Cardiac muscle cell (in vitro differentiated cells and primary cell): ENCODE measurements at regions not wholly inside any gene's neighbourhood (a gene's known extent, or its start where the extent isn't known, plus 50 kb on each side); places are given as distances from the start of the nearest gene placed in this dataset.

Experiments
- DNase-seq, 2 donors: peaks; one replicate each; pipeline versions ENCODE4 v3.0.0 to v3.0.0-alpha.2; 2010 to 2017; ENCODE audit warnings: low read depth in 1 of 2, low spot score in 1 of 2
- H3K27ac ChIP-seq: fragments of 200-600 bp; sonication (generic); 2 replicates; pipeline ENCODE4 v1.5.1; 2016
- H3K27me3 ChIP-seq: fragments of 200-600 bp; sonication (generic); 2 replicates; pipeline ENCODE4 v1.6.0; 2016; ENCODE audit warnings: control low read depth
- H3K36me3 ChIP-seq: fragments of 200-600 bp; sonication (generic); 2 replicates; pipeline ENCODE4 v1.5.1; 2016; ENCODE audit warnings: control low read depth
- H3K4me1 ChIP-seq: fragments of 200-600 bp; sonication (generic); 2 replicates; pipeline ENCODE4 v1.8.1; 2017; ENCODE audit warnings: low read depth, mild to moderate bottlenecking, mixed run types
- H3K4me3 ChIP-seq: fragments of 200-600 bp; sonication (generic); 2 replicates; pipeline ENCODE4 v1.5.1; 2016; ENCODE audit warnings: mild to moderate bottlenecking
- H3K9me3 ChIP-seq: fragments of 200-600 bp; sonication (generic); 2 replicates; pipeline ENCODE4 v1.5.1; 2017; ENCODE audit warnings: low read depth, mild to moderate bottlenecking, control low read depth
- CTCF ChIP-seq: IDR thresholded peaks from 2 replicates; pipeline ENCODE4 v1.5.1; 2012; ENCODE audit warnings: low read depth, mild to moderate bottlenecking, low read length

- H3K4me1 ChIP-seq = no peaks in the 10 kb centered on the region
- no peak for DNase-seq
- no peak overlapping the region for H3K4me3 ChIP-seq
- H3K27me3 ChIP-seq = no peaks in the 10 kb centered on the region
- H3K9me3 ChIP-seq = no peaks in the 10 kb centered on the region
- TF ChIP-seq CTCF = no peak
- no peaks in the 10 kb centered on the region for H3K36me3 ChIP-seq
- H3K27ac ChIP-seq = no peak overlapping the region
These were observed 182.3 kb downstream of the THBS2 start for GRCh38 chr6:169071394-169071793.

DNA sequence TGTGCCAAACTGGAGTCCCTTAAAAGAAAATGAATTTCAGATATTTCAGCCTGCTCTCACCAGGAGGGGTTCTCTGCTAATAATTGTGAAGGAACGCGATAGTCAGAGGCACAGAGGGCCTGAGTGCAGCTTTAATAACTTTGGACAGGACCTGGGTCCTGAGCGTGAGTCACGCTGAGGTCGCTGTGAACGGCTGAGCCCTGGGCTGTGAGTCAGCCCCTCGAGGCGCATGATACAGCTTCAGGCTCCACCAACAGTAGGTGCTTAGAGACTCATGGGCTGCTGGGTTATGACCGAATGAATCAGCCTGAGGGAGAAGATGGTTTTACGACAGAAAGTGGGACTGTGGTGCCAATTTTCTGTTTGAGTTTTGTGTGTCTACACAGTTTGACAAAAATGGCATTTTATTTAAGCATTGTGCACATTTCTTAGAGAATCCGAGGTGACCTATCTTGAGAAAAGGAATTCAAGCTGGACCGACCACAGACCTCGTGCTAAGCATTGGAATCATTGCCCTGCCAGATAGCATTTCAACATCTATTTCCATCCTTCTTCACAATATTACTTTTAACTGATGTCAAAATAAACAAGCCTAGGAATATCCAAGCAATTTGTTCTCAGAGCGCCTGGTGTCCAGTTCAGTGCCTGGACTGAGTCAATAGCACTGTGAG lies 183.0 kb downstream of the THBS2 start:
- Histone ChIP-seq H3K9me3 (no peaks in the 10 kb centered on the region), H3K36me3 (no peaks in the 10 kb centered on the region), H3K4me1 (no peaks in the 10 kb centered on the region), H3K27me3 (no peaks in the 10 kb centered on the region), H3K27ac (no peak overlapping the region), H3K4me3 (no peak overlapping the region)
- peak in 1 of 2 donors; percentile 98 for DNase-seq
- TF ChIP-seq CTCF = peak; percentile 11

DNA sequence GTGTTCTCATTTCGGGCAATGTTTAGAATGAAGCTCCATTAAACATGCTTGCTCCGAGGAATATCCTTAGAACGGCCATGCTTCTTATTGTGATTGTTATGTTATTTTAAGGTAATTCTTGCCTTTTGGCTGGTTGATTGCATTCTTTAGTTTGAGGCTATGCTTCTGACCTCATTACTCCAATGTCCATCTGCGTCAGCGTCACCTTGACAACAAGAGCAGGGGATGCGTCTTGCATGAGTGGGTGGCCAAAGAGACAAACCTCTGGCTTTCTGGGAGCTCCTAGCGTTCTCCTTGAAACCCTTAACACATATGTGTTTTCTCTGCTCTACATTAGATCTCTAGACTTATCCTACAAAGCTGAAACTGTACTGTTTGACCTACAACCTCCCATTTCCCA lies 184.3 kb downstream of the THBS2 start:
- Histone ChIP-seq H3K4me1 (no peaks in the 10 kb centered on the region), H3K9me3 (no peaks in the 10 kb centered on the region), H3K4me3 (no peak overlapping the region), H3K36me3 (no peaks in the 10 kb centered on the region), H3K27me3 (no peaks in the 10 kb centered on the region), H3K27ac (no peak overlapping the region)
- TF ChIP-seq CTCF = no peak
- DNase-seq = no peak

- no peak overlapping the region for H3K4me3 ChIP-seq
- no peak overlapping the region for H3K27ac ChIP-seq
- no peaks in the 10 kb centered on the region for H3K36me3 ChIP-seq
- H3K9me3 ChIP-seq = no peaks in the 10 kb centered on the region
- TF ChIP-seq CTCF = no peak
- no peaks in the 10 kb centered on the region for H3K27me3 ChIP-seq
- DNase-seq = no peak
- H3K4me1 ChIP-seq = no peaks in the 10 kb centered on the region
These were observed 189.5 kb downstream of the THBS2 start for GRCh38 chr6:169064194-169064593.

- no peaks in the 10 kb centered on the region for H3K36me3 ChIP-seq
- TF ChIP-seq CTCF = no peak
These were observed 191.4 kb downstream of the THBS2 start for GRCh38 chr6:169062272-169062671.

More at GRCh38 chr6:169062272-169062671, 191.4 kb downstream of the THBS2 start:
- Histone ChIP-seq H3K27me3 (no peaks in the 10 kb centered on the region), H3K4me3 (no peak overlapping the region), H3K27ac (no peak overlapping the region), H3K4me1 (no peaks in the 10 kb centered on the region), H3K9me3 (no peaks in the 10 kb centered on the region)
- no peak for DNase-seq
